ENCODE measurements at regions not wholly inside any gene's neighbourhood (a gene's known extent, or its start where the extent isn't known, plus 50 kb on each side); places are given as distances from the start of the nearest gene placed in this dataset.
"Not testable (repeated sequence)": the region's sequence is repeated elsewhere in the genome, so short reads cannot be mapped to it uniquely, and the experiment has no call there.

GRCh38 chrX:81857192-81857591 is 655.3 kb downstream of the SH3BGRL start:
- Histone ChIP-seq H3K36me3 (replicated peaks; ENCODE audit: control insufficient read depth, insufficient read depth, low read length) (no peaks in the 10 kb centered on the region), H3K4me3 (ENCODE audit: insufficient read depth, low read depth, low read length) (no peak overlapping the region), H3K27me3 (ENCODE audit: control insufficient read depth, insufficient read depth, low read length) (no peaks in the 10 kb centered on the region)
- DNase-seq: no peak

DNA sequence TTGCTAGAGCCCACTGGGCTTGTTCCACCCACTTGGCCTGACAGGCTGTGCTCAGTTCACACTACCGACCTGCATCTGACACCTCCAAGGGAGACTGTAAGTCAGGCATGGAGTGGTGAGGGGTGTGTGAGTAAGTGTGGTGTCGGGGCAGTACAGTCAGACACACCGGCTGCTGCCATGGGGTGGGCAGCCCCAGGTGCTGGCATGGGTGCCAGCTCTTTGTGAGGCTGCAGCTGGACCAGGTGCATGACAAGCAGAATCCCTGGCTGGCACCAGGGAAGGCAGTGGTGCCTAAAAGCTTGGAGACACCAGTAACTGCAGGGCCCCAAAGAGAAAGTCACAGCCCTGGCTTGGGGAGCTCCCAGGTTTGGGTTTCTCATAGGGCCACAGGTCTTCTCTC is 665.0 kb downstream of the SH3BGRL start:
- no peak for DNase-seq
- Histone ChIP-seq H3K36me3 (replicated peaks; ENCODE audit: control insufficient read depth, insufficient read depth, low read length) (no peaks in the 10 kb centered on the region), H3K27me3 (ENCODE audit: control insufficient read depth, insufficient read depth, low read length) (no peaks in the 10 kb centered on the region), H3K4me3 (ENCODE audit: insufficient read depth, low read depth, low read length) (no peak overlapping the region)

- Histone ChIP-seq H3K27me3 (ENCODE audit: control insufficient read depth, insufficient read depth, low read length) (no peaks in the 10 kb centered on the region), H3K4me3 (ENCODE audit: insufficient read depth, low read depth, low read length) (no peak overlapping the region), H3K36me3 (replicated peaks; ENCODE audit: control insufficient read depth, insufficient read depth, low read length) (no peaks in the 10 kb centered on the region)
- no peak for DNase-seq
Measured at GRCh38 chrX:81868979-81869378, 667.1 kb downstream of the SH3BGRL start.

- Histone ChIP-seq H3K4me3 (ENCODE audit: insufficient read depth, low read depth, low read length) (no peak overlapping the region), H3K27me3 (ENCODE audit: control insufficient read depth, insufficient read depth, low read length) (no peaks in the 10 kb centered on the region), H3K36me3 (replicated peaks; ENCODE audit: control insufficient read depth, insufficient read depth, low read length) (no peaks in the 10 kb centered on the region)
- no peak for DNase-seq
Measured at GRCh38 chrX:81874807-81875206, 672.9 kb downstream of the SH3BGRL start.

- H3K36me3 ChIP-seq (replicated peaks; ENCODE audit: control insufficient read depth, insufficient read depth, low read length): no peaks in the 10 kb centered on the region
- no peak for DNase-seq
- no peak overlapping the region for H3K4me3 ChIP-seq (ENCODE audit: insufficient read depth, low read depth, low read length)
- H3K27me3 ChIP-seq (ENCODE audit: control insufficient read depth, insufficient read depth, low read length): no peaks in the 10 kb centered on the region
Measured at GRCh38 chrX:81875800-81876199, 673.9 kb downstream of the SH3BGRL start.

DNA sequence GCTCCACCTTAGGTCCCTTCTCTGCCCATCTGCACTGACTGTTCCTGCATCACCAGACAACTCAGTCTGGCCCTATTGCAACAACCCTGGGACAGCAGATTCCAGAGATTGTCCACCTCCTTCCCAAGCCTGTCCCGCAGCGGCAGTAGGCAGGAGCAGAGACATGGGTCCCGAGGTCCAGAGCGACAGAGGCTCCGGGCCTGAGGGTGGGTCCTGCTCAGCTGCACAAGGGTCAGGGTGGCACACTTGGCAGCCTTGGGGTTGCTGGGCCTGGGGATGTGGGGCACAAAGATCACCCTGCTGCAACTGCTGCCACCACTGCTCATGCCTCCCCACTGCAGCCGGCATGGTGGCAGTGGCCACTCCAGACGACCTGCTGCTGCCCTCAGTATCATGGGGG is 674.5 kb downstream of the SH3BGRL start:
- Histone ChIP-seq H3K36me3 (replicated peaks; ENCODE audit: control insufficient read depth, insufficient read depth, low read length) (no peaks in the 10 kb centered on the region), H3K4me3 (ENCODE audit: insufficient read depth, low read depth, low read length) (no peak overlapping the region), H3K27me3 (ENCODE audit: control insufficient read depth, insufficient read depth, low read length) (no peaks in the 10 kb centered on the region)
- no peak for DNase-seq

GRCh38 chrX:81890521-81890920 is 688.6 kb downstream of the SH3BGRL start:
- no peak for DNase-seq
- no peak overlapping the region for H3K4me3 ChIP-seq (ENCODE audit: insufficient read depth, low read depth, low read length)
- H3K36me3 ChIP-seq (replicated peaks; ENCODE audit: control insufficient read depth, insufficient read depth, low read length): no peaks in the 10 kb centered on the region
- H3K27me3 ChIP-seq (ENCODE audit: control insufficient read depth, insufficient read depth, low read length): no peaks in the 10 kb centered on the region

GRCh38 chrX:81900522-81900921 is 698.6 kb downstream of the SH3BGRL start:
- Histone ChIP-seq H3K36me3 (replicated peaks; ENCODE audit: control insufficient read depth, insufficient read depth, low read length) (no peaks in the 10 kb centered on the region), H3K27me3 (ENCODE audit: control insufficient read depth, insufficient read depth, low read length) (no peaks in the 10 kb centered on the region), H3K4me3 (ENCODE audit: insufficient read depth, low read depth, low read length) (no peak overlapping the region)
- DNase-seq: no peak

- Histone ChIP-seq H3K27me3 (ENCODE audit: control insufficient read depth, insufficient read depth, low read length) (no peaks in the 10 kb centered on the region), H3K36me3 (replicated peaks; ENCODE audit: control insufficient read depth, insufficient read depth, low read length) (no peaks in the 10 kb centered on the region), H3K4me3 (ENCODE audit: insufficient read depth, low read depth, low read length) (no peak overlapping the region)
- no peak for DNase-seq
Measured at GRCh38 chrX:81925812-81926211, 723.9 kb downstream of the SH3BGRL start.

DNA sequence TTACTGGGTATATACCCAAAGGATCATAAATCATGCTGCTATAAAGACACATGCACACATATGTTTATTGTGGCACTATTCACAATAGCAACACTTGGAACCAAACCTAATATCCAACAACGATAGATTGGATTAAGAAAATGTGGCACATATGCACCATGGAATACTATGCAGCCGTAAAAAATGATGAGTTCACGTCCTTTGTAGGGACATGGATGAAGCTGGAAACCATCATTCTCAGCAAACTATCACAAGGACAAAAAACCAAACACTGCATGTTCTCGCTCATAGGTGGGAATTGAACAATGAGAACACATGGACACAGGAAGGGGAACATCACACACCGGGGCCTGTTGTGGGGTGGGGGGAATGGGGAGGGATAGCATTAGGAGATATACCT is 744.0 kb downstream of the SH3BGRL start:
- not testable (repeated sequence) for H3K27me3 ChIP-seq (ENCODE audit: control insufficient read depth, insufficient read depth, low read length); H3K36me3 ChIP-seq (replicated peaks; ENCODE audit: control insufficient read depth, insufficient read depth, low read length); H3K4me3 ChIP-seq (ENCODE audit: insufficient read depth, low read depth, low read length); DNase-seq

- H3K4me3 ChIP-seq (ENCODE audit: insufficient read depth, low read depth, low read length): no peak overlapping the region
- no peak for DNase-seq
- H3K27me3 ChIP-seq (ENCODE audit: control insufficient read depth, insufficient read depth, low read length): no peaks in the 10 kb centered on the region
- H3K36me3 ChIP-seq (replicated peaks; ENCODE audit: control insufficient read depth, insufficient read depth, low read length): no peaks in the 10 kb centered on the region
Measured at GRCh38 chrX:81957318-81957717, 755.4 kb downstream of the SH3BGRL start.

GRCh38 chrX:81957900-81958545 is 756.1 kb downstream of the SH3BGRL start:
- H3K4me3 ChIP-seq (ENCODE audit: insufficient read depth, low read depth, low read length): no peak overlapping the region
- DNase-seq: peak; percentile 2
- H3K27me3 ChIP-seq (ENCODE audit: control insufficient read depth, insufficient read depth, low read length): no peaks in the 10 kb centered on the region
- no peaks in the 10 kb centered on the region for H3K36me3 ChIP-seq (replicated peaks; ENCODE audit: control insufficient read depth, insufficient read depth, low read length)

DNA sequence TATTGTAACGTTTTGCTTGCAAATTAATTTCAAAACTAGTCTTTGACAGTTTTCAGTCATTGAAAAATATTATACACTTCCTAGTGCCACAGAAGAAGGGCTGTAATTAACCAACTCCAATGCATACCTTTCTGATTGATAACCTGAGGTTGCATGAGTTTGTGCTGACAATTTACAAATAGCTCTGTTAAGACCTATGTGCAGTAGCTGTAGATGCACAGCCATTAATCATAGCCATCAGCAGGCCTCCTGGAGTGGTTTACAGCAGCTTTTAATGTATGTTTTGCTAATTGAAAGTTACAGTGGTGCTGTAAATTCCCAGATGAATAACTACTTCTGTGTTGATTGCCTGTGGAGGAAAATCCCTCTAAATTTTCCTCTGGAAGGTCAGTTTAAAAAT is 758.1 kb downstream of the SH3BGRL start:
- DNase-seq: no peak
- Histone ChIP-seq H3K36me3 (replicated peaks; ENCODE audit: control insufficient read depth, insufficient read depth, low read length) (no peaks in the 10 kb centered on the region), H3K27me3 (ENCODE audit: control insufficient read depth, insufficient read depth, low read length) (no peaks in the 10 kb centered on the region), H3K4me3 (ENCODE audit: insufficient read depth, low read depth, low read length) (no peak overlapping the region)

- not testable (repeated sequence) for H3K36me3 ChIP-seq (replicated peaks; ENCODE audit: control insufficient read depth, insufficient read depth, low read length); H3K4me3 ChIP-seq (ENCODE audit: insufficient read depth, low read depth, low read length); DNase-seq; H3K27me3 ChIP-seq (ENCODE audit: control insufficient read depth, insufficient read depth, low read length)
Measured at GRCh38 chrX:81974413-81974812, 772.5 kb downstream of the SH3BGRL start.

DNA sequence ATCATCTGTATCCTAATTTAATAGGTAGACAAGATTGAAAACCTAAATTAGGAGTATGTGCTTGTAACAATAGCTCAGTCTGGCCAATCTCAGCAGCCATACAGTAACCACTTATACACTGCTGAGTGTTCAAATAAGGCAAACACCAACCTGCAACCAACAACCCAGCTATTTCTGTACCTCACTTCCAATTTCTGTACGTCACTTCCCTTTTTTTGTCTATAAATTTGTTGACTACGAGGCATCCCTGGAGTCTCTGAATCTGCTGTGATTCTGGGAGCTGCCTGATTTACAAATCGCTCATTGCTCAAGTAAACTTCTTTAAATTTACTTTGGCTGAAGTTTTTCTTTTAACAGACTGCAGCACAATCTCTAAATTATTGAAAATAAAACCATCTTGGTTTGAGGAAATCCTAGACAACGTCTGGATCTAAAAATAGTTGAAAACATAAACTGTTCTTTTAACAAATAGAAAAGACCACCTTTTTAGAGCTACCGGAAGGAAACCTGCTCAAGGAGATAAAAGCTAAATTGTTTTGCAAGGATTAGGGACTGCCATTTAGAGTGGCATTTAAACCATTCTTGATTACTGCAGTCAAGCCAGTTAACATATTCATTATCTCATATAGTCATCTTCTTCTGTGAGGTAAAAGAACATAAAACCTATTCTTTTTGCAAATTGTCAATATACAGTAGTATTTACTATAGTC is 778.1 kb downstream of the SH3BGRL start:
- Histone ChIP-seq H3K27me3 (ENCODE audit: control insufficient read depth, insufficient read depth, low read length) (no peaks in the 10 kb centered on the region), H3K36me3 (replicated peaks; ENCODE audit: control insufficient read depth, insufficient read depth, low read length) (no peaks in the 10 kb centered on the region), H3K4me3 (ENCODE audit: insufficient read depth, low read depth, low read length) (no peak overlapping the region)
- DNase-seq: no peak
